NCI-H1436 (cell line): ENCODE measurements at regions not wholly inside any gene's neighbourhood (a gene's known extent, or its start where the extent isn't known, plus 50 kb on each side); places are given as distances from the start of the nearest gene placed in this dataset.
A peak's percentile ranks its signal among the peaks of the same experiment; 100 is the strongest.
"Not testable (repeated sequence)": the region's sequence is repeated elsewhere in the genome, so short reads cannot be mapped to it uniquely, and the experiment has no call there.

Source experiments
- DNase-seq: peaks from one replicate; lab custom pipeline; 2025; lab: John Stamatoyannopoulos, UW

GRCh38 chr1:30123896-30124295, 599.5 kb downstream of the MATN1 start:
- no peak for DNase-seq

GRCh38 chr1:30123036-30123435, 600.3 kb downstream of the MATN1 start:
- no peak for DNase-seq

GRCh38 chr1:30120245-30121000, 603.0 kb downstream of the MATN1 start:
- no peak for DNase-seq

DNA sequence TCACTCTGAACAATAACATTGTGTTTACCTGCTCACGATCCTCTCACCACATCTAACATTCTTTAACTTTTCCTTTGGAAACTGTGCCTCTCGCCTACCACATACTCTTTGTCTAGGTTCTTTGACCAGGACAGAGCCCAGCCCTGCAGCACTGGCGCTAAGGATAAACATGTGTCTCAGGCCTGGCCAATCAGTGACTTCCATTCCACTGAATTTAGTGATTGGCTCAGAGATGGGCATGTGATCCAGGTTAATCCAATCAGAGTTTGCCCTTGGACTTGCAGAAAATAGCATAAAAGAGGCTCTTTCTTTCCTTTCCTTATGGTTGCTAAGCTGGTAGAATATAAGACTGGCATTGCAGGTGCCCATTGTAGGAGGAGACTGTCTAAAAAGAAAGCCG, 605.7 kb downstream of the MATN1 start:
- no peak for DNase-seq

GRCh38 chr1:30111431-30111830, 612.0 kb downstream of the MATN1 start:
- peak; percentile 57 for DNase-seq

DNA sequence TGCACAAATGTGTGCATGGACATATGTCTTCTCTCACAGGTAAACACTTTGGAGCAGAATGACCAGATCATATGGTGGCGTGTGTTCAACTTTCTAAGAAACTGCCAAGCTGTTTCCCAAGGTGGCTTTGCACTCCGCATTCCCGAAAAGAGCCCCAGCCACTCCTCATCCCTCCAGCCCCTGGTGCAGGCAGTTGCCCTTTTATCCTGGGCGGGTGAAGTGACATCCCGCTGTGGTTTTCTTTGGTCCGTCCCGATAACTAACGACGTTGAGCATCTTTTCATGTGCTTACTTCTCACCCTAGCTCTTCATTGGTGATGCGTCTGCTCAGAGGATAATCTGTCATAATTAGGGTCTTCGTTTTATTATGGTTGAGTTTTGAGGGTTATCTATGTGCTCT, 612.5 kb downstream of the MATN1 start:
- DNase-seq = no peak

- no peak for DNase-seq
Measured at GRCh38 chr1:30109853-30110252, 613.5 kb downstream of the MATN1 start.

DNA sequence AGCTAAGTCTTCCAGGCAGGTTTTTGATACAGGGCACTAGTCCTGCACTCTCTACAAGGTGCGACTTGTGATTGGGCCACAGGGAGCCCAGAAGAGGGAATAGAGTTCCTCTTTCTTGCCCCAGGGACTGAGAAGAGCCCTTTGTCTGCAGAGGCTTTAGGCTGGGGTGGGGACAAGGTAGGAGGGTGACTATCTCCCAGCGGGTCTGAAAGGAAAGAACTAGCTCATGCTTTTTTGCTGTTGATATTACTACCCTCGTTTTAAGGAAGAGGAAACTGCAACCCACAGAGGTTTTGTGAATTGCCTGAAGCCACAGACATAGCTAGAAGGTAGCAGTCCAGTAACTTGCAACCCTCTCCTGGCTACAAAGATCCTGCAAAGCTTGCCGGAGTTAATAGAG, 615.2 kb downstream of the MATN1 start:
- DNase-seq = no peak

DNA sequence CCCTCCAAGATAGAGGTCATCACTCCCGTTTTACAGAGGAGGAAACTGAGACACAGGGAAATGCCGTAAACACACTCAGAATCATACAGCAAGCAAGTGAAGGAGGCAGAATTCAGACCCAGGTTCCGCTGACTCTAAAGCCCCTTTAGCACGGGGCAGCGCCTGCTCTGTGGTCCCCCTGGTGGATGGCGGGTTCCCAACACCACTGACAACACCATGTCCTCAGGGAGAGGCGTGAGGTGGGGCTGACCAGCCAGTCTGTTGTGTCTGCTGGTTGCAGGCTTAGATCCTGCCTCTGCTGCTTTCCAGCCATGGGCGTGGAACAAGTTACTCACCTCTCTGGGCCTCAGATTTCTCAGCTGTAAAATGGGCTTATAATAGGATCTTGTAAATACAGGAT, 617.3 kb downstream of the MATN1 start:
- no peak for DNase-seq

DNA sequence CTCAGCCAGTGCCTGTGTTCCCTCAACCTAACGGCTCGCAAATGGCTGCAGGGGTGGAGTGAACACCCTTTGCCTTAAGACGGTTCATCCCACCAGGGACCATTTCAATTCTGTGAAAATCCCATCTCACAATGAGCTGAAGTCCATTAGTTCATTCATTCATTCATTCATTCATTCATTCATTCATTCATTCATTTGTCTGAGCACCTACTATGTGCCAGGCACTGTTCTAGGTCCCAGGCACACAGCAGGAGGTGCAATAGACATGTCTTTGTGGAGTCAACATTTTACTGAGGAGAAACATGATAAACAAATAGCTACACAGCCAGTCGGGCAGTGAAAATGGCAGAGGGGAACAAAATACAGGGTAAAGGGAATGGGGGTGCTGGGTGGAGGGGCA, 618.8 kb downstream of the MATN1 start:
- DNase-seq = no peak

GRCh38 chr1:30103708-30104411, 619.5 kb downstream of the MATN1 start:
- no peak for DNase-seq

DNA sequence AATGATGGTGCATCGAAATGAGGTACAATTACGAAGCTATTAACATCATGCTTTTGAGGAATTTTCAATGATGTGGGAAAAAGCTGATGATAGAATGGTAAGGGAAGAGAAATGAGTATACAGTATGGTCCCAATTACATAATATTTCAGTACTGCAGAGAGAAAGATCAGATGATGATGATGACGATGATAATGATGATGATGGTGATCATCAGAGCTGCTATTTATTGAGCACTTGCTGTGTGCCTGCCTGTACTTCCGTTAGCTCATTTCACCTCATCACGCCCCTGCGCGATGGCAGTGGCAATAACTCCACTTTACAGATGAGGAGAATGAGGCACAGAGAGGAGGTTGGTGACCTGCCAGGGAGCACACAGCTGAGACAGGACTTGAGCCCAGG, 620.8 kb downstream of the MATN1 start:
- no peak for DNase-seq

DNA sequence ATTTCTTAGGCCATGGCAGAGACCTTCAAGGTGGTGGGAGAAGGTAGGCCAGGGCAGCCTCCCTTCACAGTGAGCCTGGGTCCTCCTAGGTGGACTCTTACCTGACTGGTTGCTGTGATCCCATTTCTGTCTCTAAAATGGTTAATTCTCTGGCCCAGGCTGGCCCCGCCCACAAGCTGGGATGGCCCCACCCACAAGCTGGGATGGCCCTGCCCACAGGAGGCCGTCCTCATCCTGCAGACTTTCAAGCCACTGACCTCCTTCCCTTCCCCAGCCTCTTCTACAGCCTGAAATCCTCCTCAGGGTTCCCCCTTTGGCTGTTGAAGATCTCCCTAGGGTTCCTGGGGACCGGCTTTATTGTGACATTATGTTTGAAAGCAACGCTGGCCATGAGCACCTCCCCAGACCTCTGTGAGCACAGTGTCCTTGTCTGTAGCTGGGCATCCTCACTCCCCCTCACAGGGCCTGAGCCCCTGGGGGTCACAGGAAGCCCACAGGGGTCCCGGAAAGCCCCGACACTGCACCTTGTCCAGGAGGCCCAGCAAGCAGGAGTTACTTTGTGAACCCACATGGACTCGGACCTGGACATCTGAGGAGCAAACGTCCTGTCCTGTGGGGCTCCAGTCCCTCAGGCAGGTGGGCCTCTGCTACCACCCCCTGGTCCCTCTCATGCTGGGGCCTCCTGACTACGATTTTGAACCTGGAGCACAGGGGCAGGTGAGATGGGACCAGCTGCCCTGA, 621.7 kb downstream of the MATN1 start:
- DNase-seq = no peak

DNA sequence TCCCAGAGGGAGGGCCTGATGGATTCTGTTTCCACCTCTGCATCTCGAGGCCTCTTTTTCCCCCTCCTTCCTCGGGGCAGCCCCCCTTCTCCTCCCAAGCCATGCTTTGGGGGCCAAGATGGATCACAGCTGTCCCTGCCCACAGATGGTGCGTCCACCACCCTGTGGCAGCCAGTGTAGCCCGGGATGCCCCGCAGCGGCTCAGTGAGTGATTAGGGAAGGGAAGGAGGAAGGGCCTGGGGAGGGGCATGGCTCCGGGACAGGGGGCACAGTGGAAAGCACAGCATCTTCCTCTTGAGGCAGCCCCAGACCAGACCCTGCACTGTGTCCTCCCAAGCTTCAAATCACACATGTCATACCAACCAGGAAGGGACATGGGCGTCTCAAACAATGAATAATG, 622.4 kb downstream of the MATN1 start:
- DNase-seq = no peak

DNA sequence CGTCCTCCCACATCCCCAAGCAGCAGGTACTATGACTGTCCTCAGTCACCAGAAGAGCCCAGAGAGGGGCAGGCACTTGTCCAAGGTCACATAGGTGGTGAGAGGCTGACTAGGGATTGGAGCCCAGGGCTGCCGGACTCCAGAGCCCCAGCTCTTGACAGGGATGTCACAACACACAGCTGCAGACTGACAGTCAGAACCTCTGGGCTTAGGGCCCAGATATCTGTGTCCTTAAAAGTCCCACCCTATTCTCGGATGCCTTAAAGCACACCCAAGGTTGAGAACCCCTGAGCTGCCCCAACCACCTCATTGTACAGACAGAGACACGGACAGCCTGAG, 622.9 kb downstream of the MATN1 start:
- no peak for DNase-seq

- no peak for DNase-seq
Measured at GRCh38 chr1:30099587-30100523, 623.5 kb downstream of the MATN1 start.

- not testable (repeated sequence) for DNase-seq
Measured at GRCh38 chr1:30097851-30098250, 625.5 kb downstream of the MATN1 start.

DNA sequence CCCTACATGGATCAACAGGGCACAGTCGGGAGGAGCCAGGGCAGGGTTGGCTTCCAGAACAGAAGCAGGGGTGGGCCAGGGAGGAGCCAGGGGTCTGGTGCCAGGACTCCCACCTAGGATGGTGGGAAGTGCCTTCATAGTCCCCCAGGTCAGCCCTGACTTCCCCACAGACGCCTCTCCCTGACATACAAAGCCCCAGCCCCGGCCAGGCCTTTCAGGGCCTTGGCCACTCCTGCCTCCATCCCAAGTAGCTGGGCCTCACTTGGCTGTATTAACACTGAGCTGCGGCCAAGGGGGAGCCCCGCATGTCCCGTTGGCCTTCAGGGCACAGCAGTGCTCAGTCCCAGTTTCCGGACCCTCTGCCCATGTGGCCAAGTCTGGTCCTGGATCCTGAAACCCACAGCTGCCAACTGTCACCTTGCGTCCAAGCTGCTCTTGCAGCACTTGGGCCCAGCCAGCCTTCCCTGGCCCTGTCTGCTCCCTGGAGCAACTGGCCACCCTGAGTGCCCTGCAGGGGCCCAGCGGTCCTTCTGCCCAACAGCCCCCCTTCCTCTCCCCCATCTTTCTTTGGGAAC, 627.8 kb downstream of the MATN1 start:
- DNase-seq = no peak

- DNase-seq = no peak
Measured at GRCh38 chr1:30095051-30095450, 628.3 kb downstream of the MATN1 start.

GRCh38 chr1:30092051-30092858, 631.1 kb downstream of the MATN1 start:
- DNase-seq = no peak
